Tibial nerve (tissue), 3 donors: ENCODE measurements at regions not wholly inside any gene's neighbourhood (a gene's known extent, or its start where the extent isn't known, plus 50 kb on each side); places are given as distances from the start of the nearest gene placed in this dataset.

Experiments
- POLR2A ChIP-seq, 2 donors: fragments of 450-650 bp; IDR thresholded peaks; one replicate each; pipeline ENCODE4 v1.6.1; 2017; ENCODE audit warnings: antibody characterized with exemption in 2 of 2, mild to moderate bottlenecking in 2 of 2, moderate library complexity in 2 of 2
- TF ChIP-seq, protein P1 (sequence below), 5 experiments: fragments of 200-600 bp in 3 of 5; fragments of 450-650 bp in 2 of 5; sonication (generic) in 3 of 5; IDR thresholded peaks; one replicate each; pipeline ENCODE4 v1.5.1; 2016 to 2019; ENCODE audit warnings: antibody characterized with exemption in 5 of 5, mild to moderate bottlenecking in 3 of 5, moderate library complexity in 2 of 5

DNA sequence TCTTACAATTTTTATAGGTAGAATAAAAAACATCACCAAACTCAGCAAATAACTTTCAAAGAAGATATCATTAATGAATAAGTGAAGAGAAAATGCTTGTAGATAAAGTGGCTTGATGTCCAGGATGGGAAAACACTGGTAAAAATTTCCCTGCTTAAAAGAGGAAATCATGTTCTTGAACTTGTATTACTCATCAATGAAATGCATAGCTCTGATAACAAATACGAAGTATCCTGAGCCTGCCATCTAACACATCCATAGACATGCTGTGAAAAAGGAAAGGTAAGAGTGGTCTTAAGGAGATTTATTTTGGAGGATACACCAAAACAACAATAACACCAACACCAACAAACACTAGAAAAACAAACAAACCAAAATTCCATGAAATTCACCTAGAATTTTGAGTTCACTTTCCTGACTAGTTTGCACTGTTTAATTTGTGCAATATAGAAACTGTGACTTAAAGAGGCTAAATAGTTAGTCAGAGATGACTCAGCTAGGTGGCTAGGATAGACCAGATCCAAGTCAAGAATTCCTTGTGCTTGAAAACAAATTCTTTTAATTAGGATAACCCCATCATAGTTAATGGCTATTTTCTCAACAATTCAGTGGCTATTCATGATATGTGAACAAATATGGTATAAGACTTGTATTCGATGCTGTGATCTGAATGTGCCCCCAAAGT lies 179.8 kb upstream of the KCNK2 start:
- TF ChIP-seq, protein P1, sequence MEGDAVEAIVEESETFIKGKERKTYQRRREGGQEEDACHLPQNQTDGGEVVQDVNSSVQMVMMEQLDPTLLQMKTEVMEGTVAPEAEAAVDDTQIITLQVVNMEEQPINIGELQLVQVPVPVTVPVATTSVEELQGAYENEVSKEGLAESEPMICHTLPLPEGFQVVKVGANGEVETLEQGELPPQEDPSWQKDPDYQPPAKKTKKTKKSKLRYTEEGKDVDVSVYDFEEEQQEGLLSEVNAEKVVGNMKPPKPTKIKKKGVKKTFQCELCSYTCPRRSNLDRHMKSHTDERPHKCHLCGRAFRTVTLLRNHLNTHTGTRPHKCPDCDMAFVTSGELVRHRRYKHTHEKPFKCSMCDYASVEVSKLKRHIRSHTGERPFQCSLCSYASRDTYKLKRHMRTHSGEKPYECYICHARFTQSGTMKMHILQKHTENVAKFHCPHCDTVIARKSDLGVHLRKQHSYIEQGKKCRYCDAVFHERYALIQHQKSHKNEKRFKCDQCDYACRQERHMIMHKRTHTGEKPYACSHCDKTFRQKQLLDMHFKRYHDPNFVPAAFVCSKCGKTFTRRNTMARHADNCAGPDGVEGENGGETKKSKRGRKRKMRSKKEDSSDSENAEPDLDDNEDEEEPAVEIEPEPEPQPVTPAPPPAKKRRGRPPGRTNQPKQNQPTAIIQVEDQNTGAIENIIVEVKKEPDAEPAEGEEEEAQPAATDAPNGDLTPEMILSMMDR (IDR thresholded peaks at IDR 0.05): no peak
- no peak for TF ChIP-seq POLR2A (IDR thresholded peaks at IDR 0.05)
